GM21515 (cell line): ENCODE measurements at regions not wholly inside any gene's neighbourhood (a gene's known extent, or its start where the extent isn't known, plus 50 kb on each side); places are given as distances from the start of the nearest gene placed in this dataset.
"Not testable (repeated sequence)": the region's sequence is repeated elsewhere in the genome, so short reads cannot be mapped to it uniquely, and the experiment has no call there.

Experiments used
- ATAC-seq: cut with Tn5 transposase; IDR thresholded peaks from one replicate; pipeline ENCODE4 v1.9.1; 2021; ENCODE audit not compliant: unreplicated experiment

DNA sequence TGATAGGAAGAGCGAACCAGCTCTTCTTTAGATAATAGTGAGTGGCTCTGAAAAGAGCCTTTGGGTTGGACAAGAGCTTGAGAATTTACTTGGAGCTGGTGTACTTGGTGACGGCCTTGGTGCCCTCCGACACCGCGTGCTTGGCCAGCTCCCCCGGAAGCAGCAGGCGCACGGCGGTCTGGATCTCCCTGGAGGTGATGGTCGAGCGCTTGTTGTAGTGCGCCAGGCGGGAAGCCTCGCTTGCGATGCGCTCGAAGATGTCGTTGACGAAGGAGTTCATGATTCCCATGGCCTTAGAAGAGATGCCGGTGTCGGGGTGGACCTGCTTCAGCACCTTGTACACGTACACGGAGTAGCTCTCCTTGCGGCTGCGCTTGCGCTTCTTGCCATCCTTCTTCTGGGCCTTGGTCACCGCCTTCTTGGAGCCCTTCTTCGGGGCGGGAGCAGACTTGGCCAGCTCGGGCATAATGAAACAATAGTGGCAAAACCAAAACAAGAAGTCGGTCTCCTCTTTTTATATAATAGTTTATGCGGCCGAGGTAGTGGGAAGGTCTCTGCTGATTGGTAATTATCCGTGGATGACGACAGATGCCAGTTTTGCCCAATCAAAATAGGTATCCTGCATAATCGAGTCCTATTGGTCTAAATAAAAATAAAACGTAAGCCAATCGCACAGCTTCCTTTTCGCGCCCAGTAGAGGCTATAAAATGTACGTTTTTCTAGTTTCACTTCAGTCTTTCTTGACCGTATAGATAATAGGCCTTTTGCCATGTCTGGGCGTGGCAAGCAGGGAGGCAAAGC, 104.6 kb downstream of the OR2B2 start:
- peak; percentile 61 for ATAC-seq

DNA sequence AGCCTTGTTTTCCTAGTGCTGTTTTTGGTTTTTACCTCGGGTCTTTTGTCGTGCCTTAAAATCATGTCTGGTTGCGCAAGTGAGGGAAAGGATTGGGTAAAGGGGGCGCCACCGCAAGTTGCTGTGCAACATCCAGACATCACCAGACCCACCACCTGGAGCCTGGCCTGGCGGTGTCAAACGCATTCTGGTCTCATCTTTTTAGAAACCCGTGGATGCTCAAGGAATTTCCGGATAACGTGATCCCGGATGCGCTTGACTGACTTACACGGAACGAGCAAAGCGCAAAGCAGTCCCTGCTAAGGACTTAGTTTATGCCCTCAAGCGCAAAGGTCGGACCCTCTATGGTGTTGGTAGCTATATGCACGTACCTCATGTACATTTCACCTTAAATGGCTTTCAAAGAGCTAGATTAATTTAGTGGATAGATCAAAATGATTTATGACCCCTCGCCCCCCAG, 105.2 kb downstream of the OR2B2 start:
- no peak for ATAC-seq

DNA sequence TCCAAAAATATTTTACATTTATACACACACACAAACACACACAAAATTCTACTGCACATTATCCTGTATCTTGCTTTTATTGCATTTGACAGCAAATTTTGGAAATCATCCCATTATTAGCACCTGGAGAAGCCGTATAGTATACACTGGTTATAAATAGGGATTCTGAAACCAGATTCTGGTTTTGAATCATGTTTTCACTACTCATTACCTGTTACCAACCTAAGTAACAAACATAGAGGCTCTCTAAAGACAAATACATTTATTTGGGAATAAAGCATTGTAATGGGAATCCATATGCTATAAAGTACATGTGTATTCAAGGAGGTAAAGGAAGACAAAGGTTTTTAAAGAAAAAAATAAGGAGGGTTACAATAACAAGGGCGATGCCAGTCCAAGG, 106.8 kb downstream of the OR2B2 start:
- ATAC-seq, result no peak

DNA sequence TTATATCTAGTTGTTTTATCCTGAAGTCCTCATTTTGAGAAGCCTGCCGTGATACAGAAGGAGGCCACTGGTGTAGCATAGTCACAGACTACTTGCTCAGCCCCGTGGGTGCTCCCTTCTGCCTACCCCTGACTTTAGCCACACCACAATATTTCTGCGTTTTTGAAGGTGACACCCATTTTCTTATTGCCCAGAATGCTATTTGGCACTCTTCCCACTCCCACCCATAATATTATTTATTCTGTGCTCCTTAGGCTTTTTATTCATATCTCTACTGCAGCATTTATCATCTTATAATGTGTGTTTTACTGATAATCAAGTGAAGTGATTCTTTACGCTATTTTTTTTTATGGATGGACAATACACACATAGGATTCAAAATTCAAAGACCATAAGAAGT, 107.3 kb downstream of the OR2B2 start:
- ATAC-seq, result no peak

DNA sequence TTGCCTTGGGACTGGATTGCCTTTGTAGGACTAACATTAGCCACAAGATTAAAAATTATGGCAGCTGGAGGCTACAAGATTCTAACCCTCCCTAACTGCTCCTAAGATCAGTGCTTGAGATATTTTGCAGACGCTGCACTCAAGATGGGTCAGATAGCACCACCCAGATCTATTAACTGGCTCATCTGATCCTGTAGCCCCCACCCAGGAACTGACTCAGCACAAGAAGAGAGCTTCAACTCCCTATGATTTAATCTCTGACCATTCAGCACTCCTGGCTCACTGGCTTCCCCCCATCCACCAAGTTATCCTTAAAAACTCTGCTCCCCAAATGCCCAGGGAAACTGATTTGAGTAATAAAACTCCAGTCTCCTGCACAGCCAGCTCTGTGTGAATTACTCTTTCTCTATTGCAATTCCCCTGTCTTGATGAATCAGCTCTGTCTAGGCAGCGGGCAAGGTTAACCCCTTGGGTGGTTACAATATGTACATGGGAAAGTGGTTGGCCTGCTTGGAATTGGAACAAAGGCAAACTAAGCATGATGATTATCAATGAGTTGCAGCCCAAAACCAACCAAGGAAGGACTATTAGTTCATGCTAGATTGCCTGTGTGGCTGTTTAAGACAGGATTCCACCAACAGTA, 111.3 kb downstream of the OR2B2 start:
- ATAC-seq, result no peak

DNA sequence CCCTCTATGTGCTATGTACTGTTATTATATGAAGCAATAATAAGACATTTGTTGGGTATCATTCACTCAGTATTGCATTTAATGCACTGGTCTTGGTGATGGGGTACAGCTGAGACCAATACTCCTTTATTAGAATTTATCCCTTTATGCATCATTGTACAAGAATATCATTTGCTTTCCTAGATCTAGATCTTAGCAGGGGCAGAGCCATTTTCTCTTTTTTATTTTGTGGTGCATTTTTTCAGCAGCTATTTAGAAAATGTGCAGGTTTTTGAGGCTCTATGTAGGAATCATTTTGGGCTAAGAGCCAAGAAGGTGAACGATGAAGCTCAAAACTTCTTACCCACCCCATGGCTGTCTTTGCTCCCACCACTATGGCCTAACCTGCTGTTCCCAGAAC, 114.2 kb downstream of the OR2B2 start:
- no peak for ATAC-seq

DNA sequence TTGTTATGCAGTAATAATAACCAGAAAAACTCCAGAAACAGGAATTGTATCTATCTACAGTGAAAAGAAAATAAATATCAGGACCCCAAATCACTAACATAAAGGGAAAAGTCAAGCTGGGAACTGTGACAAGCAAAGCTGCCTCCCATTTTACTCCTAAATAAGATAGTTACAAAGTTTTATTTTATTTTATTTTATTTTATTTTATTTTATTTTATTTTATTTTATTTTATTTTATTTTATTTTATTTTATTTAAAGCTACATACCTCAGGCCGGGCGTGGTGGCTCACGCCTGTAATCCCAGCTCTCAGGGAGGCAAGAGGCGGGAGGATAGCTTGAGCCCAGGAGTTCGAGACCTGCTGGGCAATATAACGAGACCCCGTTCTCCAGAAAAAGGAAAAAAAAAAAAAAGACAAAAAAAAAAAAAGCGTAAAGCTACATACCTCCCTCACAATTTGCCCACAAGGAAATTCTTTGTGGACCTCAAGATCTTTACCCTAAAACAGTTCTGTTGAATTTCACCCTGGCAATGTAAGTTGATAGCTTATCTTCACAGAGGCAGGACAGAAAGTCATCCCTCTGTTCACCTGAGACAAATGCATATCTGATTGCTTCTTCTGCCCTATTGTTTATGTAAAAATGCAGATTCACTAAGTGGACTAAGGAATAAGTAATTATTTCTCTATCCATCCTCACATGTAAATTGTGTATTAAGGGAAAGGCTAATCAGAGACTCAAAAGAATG, 115.3 kb downstream of the OR2B2 start:
- not testable (repeated sequence) for ATAC-seq

DNA sequence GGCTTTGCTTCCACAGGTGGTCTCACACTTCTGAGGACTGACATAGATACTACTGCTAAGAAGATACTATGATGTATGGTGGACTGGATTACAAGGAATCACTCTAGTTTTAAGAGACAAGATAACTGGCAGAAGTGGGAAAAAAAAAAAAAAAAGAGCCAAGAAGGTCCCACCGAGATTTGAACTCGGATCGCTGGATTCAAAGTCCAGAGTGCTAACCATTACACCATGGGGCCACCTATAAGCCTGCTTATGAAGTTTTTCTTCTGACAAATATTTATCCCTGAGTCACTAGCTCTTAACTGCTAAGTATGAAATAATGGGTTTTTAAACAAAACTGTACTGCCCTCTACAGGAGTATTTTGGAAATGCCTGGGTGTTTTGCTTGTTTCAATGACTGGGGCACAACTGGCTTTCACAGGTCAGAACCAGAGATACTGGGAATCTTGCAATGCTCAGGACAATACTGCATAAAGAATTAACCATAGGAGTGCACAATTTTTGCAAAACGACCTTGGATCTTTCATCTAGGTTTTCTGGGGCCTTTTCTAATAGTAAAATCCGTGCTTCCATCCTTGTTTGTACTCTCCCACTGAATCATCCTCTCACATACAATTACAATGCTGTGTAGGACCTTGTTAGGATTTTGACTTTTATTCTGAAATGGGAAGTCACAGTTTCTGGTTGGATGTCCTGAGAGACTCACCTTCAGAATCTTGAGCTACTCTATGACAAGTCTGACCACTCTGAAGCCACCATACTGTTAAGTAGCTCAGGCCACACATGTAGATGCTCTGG, 116.3 kb downstream of the OR2B2 start:
- peak; percentile 36 for ATAC-seq

DNA sequence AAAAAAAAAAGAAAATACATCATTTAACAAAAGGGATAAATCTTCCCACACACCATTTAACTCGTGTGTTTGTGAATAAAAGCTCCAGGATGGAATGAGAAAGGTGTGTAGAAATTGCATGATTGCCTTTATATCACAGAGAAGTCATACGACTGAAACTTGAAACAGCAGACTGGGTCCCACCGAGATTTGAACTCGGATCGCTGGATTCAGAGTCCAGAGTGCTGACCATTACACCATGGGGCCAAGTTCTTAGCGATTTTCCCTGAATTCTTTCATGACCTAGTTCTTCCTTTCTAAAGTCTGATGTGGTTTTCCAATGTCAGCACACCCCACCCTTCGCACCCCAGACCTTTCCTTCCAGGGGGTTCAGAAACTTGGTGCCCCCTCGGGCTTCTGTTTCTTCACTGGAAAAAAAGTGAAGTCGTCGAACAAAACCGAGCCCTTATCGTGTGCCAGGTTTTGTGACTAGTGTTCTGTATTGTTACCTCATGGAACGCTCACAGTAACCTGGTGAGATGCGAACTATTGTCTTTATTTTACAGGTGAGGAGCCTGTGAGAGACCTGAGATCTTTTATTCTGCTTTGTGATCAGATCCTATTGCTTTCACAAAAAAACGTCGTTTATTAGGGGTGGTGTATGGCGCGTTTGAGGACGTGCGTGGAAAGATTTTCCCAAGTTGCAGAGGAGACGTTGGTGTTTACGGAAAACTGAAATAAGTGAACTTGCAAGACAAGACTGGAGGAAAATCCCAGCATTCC, 120.8 kb downstream of the OR2B2 start:
- ATAC-seq, result no peak

DNA sequence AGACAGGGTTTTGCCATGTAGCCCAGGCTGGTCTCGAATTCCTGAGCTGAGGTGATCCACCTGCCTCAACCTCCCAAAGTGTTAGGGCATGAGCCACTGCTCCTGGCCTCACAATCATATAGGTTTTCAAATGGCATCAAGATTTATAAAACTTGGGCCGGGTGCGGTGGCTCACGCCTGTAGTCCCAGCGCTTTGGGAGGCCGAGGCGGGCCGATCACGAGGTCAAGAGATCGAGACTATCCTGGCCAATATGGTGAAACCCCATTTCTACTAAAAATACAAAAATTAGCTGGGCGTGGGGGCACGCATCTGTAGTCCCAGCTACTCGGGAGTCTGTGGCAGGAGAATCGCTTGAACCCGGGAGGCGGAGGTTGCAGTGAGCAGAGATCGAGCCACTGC, 123.8 kb downstream of the OR2B2 start:
- ATAC-seq, result not testable (repeated sequence)

DNA sequence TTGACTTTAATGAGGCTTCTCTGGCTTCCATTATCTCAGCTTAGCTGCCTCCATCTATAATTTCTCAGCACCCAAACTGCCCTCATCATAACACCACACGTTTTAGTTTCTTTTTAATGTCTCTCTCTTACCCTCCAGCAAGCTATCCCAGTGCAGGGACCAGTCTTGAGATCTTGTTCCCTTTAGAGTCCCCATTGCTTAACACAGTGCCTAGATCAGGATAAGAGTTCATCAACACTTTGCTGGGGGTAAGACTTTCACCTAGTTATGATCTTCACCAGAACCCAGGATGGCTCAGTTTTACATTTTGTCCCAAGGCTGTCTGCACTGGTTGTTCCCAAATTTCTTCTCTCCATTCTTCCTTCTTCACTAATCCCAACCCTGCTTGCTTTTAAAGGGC, 126.1 kb downstream of the OR2B2 start:
- no peak for ATAC-seq

DNA sequence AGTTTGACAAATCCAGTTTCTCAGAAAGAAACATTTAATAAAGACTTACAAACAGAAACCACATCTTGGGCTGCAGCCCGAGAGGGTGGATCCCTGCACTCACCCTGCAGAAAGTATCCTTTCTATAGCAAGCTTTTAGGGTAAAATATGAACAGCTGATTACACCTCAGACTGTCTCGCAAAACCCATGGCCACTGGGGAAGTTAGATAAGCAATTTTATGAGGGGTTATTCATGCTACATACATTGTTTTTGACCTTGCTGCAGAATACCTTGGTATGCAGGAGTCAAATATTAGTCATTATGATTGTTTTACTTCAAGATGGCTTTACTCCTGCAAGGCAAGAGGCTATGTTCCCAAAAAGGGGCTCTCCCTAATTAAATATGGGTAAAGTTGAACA, 126.9 kb downstream of the OR2B2 start:
- ATAC-seq, result no peak

DNA sequence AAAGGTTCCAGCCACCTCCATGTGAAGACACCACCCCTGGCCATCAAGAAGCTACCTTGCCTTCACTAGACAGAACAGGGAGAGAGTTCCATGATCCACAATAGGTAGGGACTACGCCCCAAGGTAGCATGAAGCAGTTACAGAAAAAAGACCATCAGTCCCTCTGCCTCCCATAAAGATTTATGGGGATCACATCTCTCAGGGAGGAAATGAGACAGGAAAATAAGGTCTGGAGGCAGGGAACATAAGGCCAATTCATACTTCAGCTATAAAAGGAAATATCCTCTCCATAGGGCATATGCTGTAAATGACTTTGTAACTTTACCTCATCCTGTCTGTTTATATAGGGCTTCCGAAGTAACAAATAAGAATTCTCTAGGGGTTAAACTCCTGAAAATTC, 129.4 kb downstream of the OR2B2 start:
- ATAC-seq, result no peak

DNA sequence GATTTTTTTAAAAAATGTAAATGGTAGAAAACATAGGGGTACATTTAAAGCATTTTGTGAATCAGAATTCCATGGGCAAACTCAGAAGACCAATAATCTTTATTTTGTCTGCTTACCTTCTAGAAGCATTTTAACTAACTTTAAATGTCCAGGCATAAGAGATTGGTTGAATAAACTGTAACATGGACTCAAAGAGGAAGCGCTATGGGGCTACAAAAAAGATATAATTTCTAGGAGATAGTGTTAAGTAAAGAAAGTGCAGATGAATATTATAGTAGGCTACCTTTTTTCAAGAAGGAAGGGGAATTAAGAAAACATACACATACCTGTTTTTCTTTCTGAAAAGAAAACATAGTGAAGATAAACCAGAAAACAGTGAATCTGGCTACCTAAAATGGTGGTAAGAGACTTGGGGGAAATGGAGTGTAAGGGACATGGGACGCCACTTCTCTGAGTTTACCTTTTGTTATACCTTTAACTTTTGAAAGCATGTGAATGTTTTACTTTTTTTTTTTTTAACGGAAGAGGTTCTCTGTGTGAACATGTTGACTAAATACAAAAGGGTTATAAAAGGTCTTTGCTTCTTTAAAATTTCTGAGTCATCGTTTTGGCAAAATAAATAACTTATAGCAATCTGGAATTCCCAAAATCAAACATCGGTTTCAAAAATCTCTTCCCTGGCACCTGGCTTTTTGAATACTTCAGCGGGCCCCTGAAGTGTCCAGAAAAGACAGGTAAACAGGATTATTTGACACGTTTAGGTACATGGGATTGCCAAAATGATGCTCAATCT, 133.4 kb downstream of the OR2B2 start:
- no peak for ATAC-seq

DNA sequence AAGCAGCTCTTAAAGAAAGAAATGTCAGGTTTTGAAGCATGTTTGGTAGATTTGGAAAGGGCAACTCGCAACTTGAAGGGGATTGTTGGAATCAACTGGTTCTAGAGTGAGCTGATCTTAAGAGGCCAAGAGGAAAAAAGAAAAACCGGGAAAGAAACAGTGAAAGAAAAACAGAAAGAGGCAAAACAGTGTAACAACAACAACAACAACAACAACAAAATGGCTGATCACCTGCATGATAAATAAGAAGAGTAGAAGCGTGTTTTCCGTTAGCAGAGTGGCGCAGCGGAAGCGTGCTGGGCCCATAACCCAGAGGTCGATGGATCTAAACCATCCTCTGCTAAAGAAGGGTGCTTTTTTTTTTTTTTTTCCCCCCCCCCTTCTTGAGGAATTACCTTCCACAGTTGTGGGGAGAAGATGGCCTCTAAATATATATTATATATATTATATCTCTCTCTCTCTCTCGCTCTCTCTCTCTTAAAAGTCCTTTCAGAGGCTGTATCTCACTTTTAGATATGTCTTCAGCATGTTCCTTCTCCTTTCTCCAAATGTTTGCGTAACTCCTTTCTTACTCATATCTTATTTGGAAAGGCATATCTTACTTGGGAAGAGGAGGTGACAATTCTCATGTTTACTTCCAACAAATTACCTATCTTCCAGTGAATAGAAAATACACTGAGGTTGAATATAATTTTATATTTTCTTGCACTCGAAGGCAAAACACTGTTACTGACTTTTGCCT, 134.4 kb downstream of the OR2B2 start:
- ATAC-seq, result no peak

DNA sequence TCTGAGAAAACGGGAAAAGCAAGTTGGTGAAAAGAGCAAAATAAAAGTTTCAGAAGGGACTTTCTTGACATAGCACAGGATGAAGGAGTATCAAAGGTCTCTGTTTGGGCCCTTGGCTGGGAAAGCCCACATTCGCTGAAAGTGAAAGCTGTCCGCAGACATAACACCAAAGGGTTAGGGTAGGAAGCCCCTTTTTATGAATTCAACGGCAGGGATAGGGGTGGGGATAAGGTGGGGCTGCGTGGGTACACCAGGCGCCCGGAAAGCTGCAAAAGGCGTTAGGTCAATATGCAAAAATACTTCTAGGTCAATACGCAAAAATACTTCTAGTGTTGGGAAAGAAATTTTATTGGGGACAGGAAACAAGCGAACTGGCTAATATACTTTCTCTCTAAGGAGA, 135.1 kb downstream of the OR2B2 start:
- ATAC-seq, result no peak

DNA sequence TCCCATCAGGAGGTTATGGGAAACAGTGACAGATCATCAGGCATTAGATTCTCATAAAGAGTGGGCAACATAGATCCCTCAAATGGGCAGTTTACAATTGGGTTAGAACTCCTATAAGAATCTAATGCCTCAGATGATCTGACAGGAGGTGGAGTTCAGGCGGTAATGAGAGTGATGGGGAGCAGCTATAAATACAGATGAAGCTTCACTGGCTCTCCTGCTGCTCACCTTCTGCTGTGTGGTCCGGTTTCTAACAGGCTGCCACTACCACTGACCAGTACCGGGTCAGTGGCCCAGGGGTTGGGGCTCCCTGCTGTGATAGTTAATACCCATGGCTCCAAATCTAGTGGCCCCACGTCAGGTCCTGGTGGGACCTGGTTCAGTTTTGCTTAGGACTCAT, 135.7 kb downstream of the OR2B2 start:
- ATAC-seq, result no peak

DNA sequence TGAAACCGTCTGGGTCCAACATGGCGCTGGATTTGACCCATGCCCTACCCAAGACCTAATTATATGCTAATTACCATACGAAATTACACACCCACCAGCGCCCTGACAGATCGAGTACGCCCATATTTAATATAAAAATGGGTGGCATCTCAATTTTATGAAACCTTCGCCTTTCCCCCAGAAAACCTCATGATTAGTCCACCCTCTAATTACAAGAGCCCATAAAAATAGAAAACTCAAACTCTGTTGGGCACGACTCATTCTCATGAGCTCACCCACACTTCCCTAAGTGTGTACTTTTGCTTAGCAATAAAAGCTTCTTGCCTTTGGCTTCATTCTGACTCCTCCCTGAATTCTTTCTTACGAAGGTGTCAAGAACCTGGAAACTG, 136.4 kb downstream of the OR2B2 start:
- ATAC-seq, result no peak
